DMS53 treated with DMSO at 0.1 percent for 48 hours (cell line): ENCODE measurements at regions not wholly inside any gene's neighbourhood (a gene's known extent, or its start where the extent isn't known, plus 50 kb on each side); places are given as distances from the start of the nearest gene placed in this dataset.
A peak's percentile ranks its signal among the peaks of the same experiment; 100 is the strongest.

Experiments used
- DNase-seq: peaks from one replicate; lab custom pipeline; 2025; ENCODE audit not compliant: unreplicated experiment; lab: John Stamatoyannopoulos, UW

- DNase-seq = no peak
These were observed 52.2 kb upstream of the SPACA1 start for GRCh38 chr6:87995461-87995860.

- no peak for DNase-seq
These were observed 54.3 kb upstream of the SPACA1 start for GRCh38 chr6:87993356-87993755.

DNA sequence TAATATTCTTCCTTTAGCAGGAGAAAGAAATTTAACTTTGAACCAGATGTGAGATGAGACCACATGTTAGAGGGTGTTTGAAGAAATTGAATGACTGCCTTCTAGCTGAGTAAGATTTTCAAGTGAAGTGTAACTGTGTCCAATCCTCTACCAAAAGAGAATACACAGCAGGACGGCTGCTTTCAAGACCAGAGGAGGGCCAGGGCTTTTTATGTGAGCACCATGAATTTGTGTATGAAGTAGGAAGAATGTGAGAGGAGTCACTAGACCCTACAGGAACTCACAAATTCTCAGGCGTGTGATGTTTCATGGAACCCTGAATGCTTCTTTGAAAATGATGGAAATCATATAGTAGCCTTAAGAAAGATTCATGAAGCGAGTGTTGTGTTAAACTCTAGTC lies 56.8 kb upstream of the SPACA1 start:
- no peak for DNase-seq

- DNase-seq = no peak
These were observed 65.5 kb upstream of the SPACA1 start for GRCh38 chr6:87982134-87982533.

DNA sequence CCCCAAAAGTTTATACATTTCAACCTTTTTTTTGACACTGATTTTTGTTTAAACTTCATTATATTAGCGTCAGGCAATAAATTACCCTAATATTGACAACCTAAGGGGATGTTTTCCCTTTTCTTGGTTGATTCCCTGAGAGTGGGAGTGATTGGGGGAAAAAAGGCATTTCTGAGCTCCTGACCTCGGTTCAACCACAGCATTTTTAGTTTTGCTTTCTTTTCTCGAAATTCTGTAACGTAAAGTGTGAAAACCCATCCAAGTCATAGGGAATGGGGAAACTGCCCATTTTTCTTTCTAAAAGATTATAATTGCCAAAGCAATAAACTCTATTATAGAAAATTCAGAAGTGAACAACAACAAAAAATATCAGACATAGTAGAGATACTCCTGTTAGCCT lies 67.9 kb upstream of the SPACA1 start:
- DNase-seq = no peak

- DNase-seq = no peak
These were observed 71.0 kb upstream of the SPACA1 start for GRCh38 chr6:87976616-87977015.

DNA sequence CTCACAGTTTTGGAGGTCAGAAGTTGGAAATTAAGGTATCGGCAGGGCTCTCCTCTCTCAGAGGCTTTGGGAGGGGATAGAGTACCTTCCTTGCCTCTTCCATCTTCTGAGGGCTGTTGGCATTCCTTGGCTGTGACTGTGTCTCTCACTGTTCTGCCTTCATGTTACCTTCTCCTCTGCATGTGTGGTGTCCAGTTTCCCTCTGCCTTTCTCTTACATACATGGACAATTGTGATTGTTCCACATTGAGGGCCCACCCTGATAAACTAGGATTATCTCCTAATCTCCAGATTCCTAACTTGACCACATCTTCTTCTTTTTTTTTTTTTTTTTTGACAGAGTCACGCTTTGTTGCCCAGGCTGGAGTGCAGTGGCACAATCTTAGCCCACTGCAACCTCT lies 72.1 kb upstream of the SPACA1 start:
- DNase-seq = no peak

DNA sequence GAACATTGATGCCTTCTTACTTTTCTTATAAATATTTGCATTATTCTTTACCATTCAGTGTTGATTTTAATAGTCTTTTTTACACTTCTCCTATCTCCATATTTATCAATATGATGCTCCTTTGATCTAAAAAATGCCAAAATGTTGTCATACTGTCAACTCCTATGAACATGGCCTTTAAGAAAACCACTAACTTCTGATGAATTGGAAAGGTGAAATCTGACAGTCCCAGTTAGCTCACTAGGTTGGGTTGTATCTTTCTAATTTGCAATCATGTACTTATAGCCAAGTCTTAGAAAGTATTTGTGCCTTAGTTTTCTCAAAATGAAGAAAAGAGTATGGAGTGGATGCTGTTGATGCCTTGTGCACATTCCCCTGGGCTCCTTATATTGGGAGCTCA lies 75.4 kb upstream of the SPACA1 start:
- no peak for DNase-seq

DNA sequence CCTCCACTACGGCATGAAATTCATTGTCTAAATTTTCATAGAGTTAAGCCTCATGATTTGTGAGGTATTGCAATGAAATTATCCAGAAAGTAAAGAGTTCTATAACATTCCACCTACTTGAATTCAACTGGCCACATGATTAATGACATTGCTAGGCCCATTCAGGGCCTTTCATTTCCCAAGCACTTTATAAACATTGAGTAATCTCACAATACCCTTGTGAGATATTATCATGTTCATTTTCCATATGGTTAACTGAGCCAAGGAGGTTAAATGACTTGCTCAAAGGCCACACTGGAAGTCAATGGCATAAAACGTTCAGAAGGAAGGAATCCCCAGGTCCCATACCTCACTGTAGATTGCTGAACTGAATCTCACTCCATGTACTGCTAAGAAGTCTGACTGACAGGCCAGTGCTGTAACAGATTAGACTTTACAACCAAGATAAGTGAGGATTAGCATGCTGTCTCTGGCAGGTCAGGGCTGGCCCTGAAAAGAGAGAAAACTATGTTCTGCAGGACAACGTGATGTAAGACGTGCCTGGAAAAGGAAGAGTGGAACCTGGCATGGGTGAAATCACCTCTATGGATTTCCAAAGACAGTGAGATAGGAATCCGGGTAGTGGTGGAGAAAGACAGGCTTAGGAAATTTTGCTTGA lies 75.9 kb upstream of the SPACA1 start:
- no peak for DNase-seq

DNA sequence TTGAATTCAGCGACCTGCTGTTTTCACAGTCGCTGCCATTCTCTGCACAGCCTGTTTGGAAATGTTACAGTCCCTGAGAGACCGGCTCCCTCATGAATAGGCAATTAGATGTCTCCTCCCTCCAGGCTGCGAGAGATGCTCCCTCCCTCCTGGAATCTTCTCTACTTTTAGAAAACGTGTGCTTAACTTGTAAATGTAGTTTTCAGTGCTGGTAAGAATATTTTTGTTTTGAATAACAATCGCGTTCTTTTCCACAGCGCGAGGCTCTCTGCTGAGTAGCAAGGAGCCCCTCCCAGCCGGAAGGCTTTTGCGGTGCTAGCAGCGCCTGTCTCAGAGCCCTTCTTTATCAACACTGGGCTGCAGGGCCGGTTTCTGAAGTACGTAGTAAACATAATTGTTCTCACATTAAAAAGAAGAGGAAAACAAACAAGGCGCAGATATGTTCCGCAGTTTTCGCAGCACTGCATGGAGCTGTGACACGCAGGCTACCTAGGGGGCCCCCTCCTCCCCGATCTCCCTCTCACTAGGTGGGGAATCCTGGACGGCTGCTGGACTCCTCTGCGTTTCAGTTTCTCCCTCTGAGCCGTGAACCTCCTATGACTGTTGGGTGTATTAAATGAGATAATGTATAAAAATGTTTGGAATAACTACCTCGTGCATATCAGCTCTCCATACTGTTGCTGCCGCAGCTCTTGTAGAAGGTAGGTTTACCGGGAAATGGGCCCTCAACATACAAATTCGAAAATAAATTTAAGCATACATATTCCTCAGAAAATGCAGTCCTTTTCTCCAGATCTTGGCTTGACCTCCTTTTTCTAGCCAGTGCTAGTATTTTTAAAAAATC lies 79.0 kb upstream of the SPACA1 start:
- DNase-seq = peak; percentile 62

- DNase-seq = no peak
These were observed 81.8 kb upstream of the SPACA1 start for GRCh38 chr6:87965806-87966205.

DNA sequence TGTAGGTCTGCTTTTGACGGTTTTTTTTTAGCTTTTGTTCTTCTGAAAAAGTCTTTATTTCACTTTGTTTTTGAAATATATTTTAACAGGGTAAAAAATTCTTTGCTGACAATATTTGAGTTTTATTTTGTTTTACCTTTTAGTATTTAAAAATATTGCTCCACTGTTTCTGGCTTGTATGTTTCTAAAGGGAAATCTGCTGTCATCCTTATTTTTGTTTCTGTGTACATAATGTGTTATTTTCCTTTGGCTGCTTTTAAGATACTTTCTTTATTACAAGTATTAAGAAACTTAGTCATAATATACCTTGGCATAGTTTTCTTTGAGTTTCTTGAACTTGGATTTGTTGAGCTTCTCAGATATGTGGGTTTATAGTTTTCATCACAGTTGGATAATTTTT lies 88.6 kb upstream of the SPACA1 start:
- no peak for DNase-seq

DNA sequence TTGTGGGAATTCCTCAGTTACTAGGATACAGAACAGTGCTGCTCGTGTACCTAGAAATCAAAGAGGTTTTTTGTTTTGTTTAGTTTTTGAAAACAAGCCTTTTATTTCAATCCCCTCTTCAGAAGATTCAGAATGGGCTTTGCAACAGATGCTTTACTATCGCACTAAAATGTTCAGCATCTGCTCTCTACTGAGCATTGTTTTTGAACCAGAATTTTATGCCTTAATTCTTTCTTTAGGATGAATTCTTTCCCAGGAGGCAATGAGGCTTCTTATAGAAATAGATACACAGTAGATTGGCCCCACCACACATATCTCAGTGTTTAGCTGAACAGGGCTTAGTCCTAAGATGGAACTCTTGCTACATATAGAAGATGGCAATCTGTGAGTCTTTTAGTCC lies 95.9 kb upstream of the SPACA1 start:
- DNase-seq = no peak

GRCh38 chr6:87950614-87951013 lies 97.0 kb upstream of the SPACA1 start:
- no peak for DNase-seq

DNA sequence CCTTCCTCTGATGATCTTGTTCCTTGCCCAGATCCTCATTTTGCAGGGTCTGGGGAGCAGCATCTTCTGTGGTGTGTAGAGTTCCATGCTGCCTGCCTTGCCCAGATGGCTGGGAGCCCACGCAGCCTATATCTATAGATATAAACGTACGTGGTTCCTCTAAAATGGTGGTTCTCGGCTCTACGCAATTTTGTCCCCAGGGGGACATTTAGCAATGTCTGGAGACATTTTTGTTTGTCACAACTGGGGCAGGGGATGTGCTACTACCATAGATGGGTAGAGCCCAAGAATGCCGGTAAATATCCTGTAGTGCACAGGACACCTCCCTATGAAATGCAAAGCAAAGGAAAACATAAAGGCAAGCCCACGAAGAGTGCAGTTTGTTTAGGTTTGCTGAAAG lies 98.4 kb upstream of the SPACA1 start:
- no peak for DNase-seq

GRCh38 chr6:87946669-87947068 lies 101.0 kb upstream of the SPACA1 start:
- DNase-seq = no peak

DNA sequence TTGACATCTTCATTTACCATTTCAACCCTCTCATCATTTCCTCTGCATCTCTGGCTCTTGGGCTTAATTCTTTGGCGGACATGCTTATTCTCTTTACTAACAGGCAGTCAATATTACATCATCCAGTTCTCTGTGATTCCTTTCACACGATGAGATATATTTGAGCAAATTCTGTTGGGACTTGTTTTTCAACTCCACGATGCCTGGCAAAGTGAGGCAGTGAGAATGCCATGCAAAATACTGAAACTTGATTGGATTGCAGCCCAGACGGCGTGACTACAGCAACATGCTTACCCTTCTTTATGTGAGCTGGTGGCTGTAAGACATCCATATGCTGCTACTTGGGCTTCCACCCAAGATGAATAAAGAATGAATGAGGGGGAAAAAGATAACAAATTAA lies 101.7 kb upstream of the SPACA1 start:
- DNase-seq = no peak

DNA sequence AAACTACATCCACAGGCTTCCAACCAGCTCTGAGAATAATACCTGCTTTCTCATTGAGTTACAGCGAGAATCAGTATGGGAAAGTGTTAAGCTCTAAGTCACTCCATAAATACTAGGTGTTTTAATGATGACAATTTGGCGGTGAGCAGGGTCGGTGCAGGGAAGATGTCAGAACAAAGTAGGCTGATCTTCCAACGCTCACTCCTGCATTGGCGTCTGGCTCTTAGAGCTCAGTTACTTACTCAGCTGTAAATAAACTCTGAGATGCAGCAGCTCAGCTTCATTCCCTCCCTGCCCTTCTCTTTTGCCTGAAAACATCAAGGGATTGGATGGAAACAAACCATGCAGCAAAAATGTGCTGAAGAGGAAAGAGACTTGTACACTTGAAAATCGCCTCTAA lies 102.5 kb upstream of the SPACA1 start:
- DNase-seq = no peak

DNA sequence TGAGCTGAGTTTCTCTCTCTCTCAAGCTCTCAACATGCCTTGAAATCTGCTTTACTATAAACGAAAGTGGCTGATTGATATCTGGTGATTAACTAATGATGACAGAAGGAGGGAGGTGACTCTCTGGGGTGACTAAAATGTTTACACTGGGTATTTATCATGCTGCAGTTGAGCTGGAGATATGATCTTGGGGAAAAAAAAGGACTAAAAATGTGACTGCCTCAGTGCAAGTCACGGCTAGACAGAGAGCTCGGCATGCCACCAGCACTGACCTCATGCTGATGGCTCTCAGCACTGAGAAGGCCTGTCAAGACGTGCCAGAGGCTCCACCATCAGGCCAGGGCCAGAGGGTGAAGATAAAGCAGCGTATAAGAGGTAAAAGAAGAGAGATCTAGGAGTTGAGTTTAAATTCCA lies 103.1 kb upstream of the SPACA1 start:
- DNase-seq = no peak

DNA sequence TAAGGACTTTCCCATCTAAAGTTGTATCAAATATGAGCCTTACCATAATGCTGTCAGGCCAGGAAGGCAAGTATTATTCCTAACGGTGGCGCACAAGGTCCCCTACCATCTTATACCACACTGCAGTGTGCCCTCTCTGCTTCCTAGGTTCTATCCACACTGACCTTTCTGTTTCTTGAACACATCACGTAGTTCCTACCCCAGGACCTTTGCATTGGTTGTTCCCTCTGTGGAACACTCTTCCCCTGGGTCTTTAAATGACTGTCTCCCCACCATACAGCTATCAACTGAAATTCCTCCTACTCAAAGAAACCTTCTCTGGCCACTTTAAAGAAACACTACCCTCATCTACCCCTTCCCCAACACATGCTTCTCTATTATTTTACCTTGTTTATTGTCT lies 104.5 kb upstream of the SPACA1 start:
- no peak for DNase-seq

DNA sequence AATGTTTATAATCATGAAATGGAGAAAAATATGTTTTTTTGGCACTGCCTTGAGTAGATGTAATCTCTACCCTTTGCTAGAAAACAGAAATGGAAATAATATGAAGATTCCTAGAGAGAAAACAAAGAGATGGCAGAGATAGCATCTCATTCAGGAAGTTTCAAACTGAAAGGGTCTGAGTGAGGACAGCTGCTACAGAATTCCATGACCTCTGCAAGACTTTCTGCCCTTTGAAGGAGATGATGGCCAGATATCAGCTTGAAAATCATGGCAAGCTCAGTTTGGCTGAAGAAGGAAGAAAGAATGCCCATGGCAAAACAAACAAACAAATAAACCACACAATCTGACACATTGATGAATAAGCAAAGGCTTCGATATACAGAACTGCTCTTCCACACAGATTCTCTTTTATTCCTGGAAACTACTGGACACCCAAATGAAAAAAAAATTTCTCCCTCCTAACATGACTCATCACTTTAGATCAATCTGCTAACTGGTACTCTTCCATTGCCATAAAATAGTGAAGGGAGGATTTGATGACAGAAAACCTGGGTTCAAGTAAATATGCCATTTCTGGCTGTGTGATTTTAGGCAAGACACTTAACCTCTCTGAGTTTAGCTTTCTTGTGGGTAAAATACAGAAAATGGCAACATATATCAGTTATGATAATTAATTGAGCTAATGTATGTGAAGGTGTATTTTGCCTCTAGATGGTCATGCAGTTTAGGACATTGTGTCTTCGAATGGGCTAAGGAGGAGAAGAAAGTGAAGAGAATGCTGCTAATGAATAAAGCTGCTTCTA lies 105.9 kb upstream of the SPACA1 start:
- no peak for DNase-seq

DNA sequence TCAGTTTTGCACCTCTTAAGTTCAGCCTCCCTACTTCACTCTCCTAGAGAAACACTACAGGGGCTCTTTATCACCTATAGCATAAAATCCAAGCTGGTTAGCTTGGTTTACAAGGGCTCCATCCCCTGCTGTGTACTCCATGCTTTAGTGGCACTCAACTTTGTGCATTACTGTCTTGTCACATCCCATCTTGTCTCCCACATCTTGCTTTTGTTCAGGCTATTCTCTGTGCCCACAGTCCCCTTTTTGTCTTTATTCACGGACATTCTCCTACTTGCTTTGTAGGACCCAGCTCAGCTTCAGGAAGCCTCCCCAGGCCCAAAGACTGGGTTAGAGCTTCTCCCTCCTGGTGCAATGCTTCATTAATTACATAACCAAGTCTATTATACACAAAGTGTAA lies 107.9 kb upstream of the SPACA1 start:
- no peak for DNase-seq
